Small intestine (tissue), 7 donors: ENCODE measurements at regions not wholly inside any gene's neighbourhood (a gene's known extent, or its start where the extent isn't known, plus 50 kb on each side); places are given as distances from the start of the nearest gene placed in this dataset.
"Not testable (repeated sequence)": the region's sequence is repeated elsewhere in the genome, so short reads cannot be mapped to it uniquely, and the experiment has no call there.

Experiments used
- DNase-seq, 2 donors: peaks; one replicate each; pipeline versions ENCODE4 v3.0.0 to v3.0.0-alpha.2; 2013
- FAIRE-seq: peaks from 2 replicates; lab custom pipeline; 2012; peaks lifted over from hg19 to GRCh38; lab: Jason Lieb, UNC
- H3K27ac ChIP-seq, 3 donors: one replicate each; pipeline ENCODE4 v1.5.1; 2013; ENCODE audit warnings: low read length in 2 of 3, mild to moderate bottlenecking in 2 of 3, control low read depth in 1 of 3, inconsistent platforms in 1 of 3, low read depth in 1 of 3, moderate library complexity in 1 of 3
- H3K27me3 ChIP-seq, 3 donors: one replicate each; pipeline ENCODE4 v1.6.1; 2013; ENCODE audit warnings: low read length in 3 of 3, inconsistent platforms in 1 of 3; ENCODE audit not compliant: control insufficient read depth in 3 of 3, insufficient read depth in 3 of 3
- H3K36me3 ChIP-seq, 3 donors: one replicate each; pipeline ENCODE4 v1.6.1; 2013; ENCODE audit warnings: low read length in 3 of 3, inconsistent platforms in 1 of 3, low read depth in 1 of 3, mild to moderate bottlenecking in 1 of 3, moderate library complexity in 1 of 3; ENCODE audit not compliant: control insufficient read depth in 3 of 3, insufficient read depth in 2 of 3
- H3K4me1 ChIP-seq, 3 donors: one replicate each; pipeline ENCODE4 v1.6.1; 2013; ENCODE audit warnings: low read length in 2 of 3, inconsistent platforms in 1 of 3, low read depth in 1 of 3, mild to moderate bottlenecking in 1 of 3, moderate library complexity in 1 of 3; ENCODE audit not compliant: control insufficient read depth in 3 of 3, insufficient read depth in 2 of 3
- H3K4me3 ChIP-seq, 3 donors: one replicate each; pipeline ENCODE4 v1.5.1; 2013; ENCODE audit warnings: low read length in 3 of 3, control low read depth in 1 of 3, inconsistent platforms in 1 of 3, low read depth in 1 of 3, mild to moderate bottlenecking in 1 of 3, moderate library complexity in 1 of 3
- H3K9me3 ChIP-seq, 2 donors: one replicate each; pipeline ENCODE4 v1.6.1; 2013; ENCODE audit warnings: low read depth in 1 of 2, low read length in 1 of 2; ENCODE audit not compliant: control insufficient read depth in 2 of 2, insufficient read depth in 1 of 2
- WGBS, 3 donors: extraction: QIAGEN DNeasy Blood & Tissue Kit; methylation state at CpG; one replicate each; pipeline ENCODE4 v1.1.7; 2013; 5-methylcytosine and 5-hydroxymethylcytosine counted together
- donor health status: healthy with polysubstance abuse.
- donor health status: control.
- donor health status: control.
- donor health status: Bipolar disorder and iron deficiency.
- donor health status: healthy.

DNA sequence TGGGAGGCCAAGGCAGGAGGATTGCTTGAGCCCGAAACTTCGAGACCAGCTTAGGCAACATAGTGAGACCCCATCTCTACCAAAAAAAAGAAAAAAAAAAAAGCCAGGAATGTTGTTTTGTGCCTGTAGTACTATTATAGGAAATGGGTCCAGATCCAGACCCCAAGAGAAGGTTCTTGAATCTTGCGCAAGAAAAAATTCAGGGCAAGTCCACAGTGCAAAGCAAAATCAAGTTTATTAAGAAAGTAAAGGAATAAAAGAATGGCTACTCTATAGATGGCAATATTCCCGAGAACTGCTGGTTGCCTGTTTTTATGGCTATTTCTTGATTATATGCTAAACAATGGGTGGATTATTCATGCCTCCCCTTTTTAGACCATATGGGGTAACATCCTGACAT, 51.2 kb upstream of the RDX start:
- H3K4me1 ChIP-seq: peaks cover 0 to 6% (median 0%) of the 10 kb centered on the region in 3 donors
- H3K36me3 ChIP-seq: no peaks in the 10 kb centered on the region
- H3K27ac ChIP-seq: no peak overlapping the region
- H3K4me3 ChIP-seq: no peak overlapping the region
- 96% methylated on average over 4 of the region's 4 CpGs for WGBS, 3 donors
- DNase-seq (no peak), FAIRE-seq (no peak)
- no peaks in the 10 kb centered on the region for H3K9me3 ChIP-seq
- no peaks in the 10 kb centered on the region for H3K27me3 ChIP-seq

DNA sequence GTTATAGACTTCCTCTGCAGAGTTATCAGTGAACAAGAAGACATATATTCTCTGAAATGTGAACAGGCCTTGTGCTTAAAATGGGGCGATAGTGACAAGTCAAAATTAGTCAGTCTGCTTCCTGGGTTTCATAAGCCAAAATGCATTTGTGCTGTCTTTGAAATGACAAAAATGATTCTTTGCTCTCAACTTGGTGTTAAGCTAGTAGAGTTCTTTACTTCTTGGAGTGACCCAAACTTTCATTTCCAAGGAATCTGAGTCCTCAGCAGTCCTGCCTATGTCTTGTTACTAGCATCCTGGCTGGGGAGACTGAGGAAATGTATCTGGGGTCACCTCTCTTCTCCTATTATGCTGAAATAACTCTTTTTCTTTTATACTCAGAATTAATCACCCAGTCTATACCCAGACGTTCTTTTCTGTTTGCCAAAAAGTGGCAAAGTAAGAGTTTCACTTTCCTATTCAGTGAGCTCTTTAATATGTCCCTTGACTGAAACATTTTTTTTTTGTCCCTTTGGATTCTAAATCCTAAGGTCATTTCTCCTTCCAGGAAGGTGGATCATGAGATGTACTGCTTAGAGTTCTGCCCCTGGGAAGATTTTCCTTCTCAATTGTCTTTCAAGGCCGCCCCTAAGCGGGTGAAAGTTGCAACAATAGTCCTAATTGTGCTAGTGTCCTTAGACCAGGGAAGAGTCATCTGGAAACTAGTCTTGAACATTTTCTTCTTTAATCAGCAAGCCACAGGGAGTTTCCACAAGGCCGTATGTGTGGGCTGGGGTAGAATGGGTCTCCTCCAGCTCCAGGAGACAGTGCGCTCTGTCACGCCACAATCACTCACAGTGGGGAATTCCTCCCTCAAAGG, 53.0 kb upstream of the RDX start:
- H3K36me3 ChIP-seq: no peaks in the 10 kb centered on the region
- peak overlapping the region in 1 of 3 donors; percentile 68 for H3K27ac ChIP-seq
- WGBS, 3 donors: 56 to 73% (median 67%) methylated on average over 7 of the region's 7 CpGs
- H3K27me3 ChIP-seq: no peaks in the 10 kb centered on the region
- H3K9me3 ChIP-seq: no peaks in the 10 kb centered on the region
- H3K4me3 ChIP-seq: no peak overlapping the region
- no peak for FAIRE-seq
- DNase-seq: peak in 1 of 2 donors; percentile 54
- peaks cover 0 to 6% (median 0%) of the 10 kb centered on the region in 3 donors for H3K4me1 ChIP-seq

DNA sequence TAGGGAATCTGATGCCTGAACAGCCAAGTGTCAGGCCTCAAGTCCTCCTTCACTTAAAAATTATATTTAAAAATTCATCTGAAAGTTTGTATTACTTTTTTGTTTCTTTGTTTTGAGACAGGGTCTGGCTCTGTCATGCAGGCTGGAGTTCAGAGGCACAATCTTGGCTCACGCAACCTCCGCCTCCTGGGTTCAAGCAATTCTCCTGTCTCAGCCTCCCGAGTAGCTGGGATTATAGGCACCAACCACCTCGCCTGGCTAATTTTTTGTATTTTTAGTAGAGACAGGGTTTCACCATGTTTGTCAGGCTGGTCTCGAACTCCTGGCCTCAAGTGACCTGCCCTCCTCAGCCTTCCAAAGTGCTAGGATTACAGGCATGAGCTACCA, 53.6 kb upstream of the RDX start:
- H3K36me3 ChIP-seq, DNase-seq, H3K4me3 ChIP-seq, FAIRE-seq, H3K27me3 ChIP-seq, H3K4me1 ChIP-seq, H3K9me3 ChIP-seq: not testable (repeated sequence)
- H3K27ac ChIP-seq: peak overlapping the region in 1 of 3 donors; percentile 27
- 85 to 95% (median 90%) methylated on average over 5 of the region's 5 CpGs for WGBS, 3 donors

DNA sequence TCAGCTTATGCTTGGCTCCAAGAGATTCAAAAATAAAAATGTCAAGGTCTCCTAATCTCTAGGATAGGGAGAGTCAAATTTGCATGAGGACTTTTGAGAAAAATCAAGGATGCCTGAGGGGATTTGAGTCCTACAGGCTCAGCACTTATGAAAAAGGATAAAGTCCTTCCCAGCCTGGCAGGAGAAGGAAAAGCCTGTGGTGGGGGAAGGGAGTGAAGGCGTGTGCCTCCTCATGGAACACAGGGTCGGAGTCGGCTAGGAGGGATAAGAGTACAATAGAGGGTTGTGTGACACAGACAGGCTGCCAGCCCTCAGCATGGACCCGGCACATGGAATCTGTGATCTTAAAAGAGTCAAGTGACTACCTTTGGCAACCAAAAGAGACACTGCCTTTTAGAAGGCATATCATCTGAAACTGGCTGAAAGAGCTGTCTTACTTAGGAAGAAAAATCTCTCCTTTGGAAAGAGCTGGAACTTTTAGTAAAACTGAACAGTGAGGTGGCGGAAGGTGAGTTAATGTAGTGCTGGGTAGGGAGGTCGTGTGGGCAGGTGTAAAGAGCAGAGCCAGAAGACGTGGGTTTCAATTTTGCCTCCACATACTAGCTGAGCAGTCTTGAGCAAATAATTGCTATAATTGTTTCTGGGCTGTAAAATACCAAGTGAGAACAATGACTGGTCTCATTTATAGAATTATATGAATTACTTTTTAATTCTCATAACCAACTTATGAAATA, 58.8 kb upstream of the RDX start:
- no peaks in the 10 kb centered on the region for H3K27me3 ChIP-seq
- H3K27ac ChIP-seq: peak overlapping the region in 1 of 3 donors; percentile 25
- FAIRE-seq (no peak), DNase-seq (peak in 1 of 2 donors; percentile 82)
- H3K4me3 ChIP-seq: no peak overlapping the region
- H3K4me1 ChIP-seq: peaks cover 0 to 15% (median 0%) of the 10 kb centered on the region in 3 donors
- H3K9me3 ChIP-seq: no peaks in the 10 kb centered on the region
- WGBS, 3 donors: 12 to 46% (median 31%) methylated on average over 7 of the region's 7 CpGs
- H3K36me3 ChIP-seq: no peaks in the 10 kb centered on the region

DNA sequence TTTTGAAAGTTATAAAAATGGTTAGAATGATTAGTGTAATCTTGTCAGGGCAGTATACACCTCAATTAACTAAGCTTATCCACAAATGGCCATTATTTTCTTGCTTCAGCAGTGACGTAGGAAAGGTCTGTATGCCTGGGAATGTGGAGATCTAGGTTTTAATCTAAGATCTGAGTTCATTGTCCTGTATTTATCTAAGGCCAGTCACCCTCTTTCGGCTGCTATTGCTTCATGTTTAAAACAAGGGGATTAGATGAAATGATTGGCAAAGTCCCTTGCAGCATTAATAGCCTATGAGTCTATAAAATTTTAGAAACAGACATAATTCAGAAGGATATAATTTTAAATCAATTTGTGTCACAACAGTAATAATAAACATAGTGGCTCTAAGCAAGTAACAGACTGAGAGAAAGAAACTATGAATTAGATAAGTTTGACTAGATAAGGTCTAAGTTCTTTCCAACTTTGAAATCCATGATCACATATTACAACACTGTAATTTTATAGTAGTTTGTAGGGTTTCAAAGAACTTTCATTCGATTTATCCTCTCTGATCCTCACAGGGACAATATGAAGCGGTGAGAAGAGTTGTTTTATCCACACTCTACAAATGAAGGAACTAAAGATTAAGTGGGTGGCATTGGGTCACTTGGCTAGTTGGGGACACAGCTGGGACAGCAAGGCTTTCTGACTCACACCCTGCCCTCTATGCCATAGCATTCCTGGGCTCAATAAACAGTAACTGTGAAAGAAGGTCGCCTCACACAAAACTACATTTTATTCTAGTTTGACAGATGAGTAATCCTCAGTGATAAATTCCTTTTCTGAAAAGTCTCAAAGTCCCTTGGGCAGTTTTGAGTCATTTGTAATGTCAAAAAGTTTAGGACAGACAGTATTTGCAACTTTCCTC, 60.6 kb upstream of the RDX start:
- no peak overlapping the region for H3K27ac ChIP-seq
- DNase-seq (peak in 1 of 2 donors; percentile 51), FAIRE-seq (no peak)
- WGBS, 3 donors: 52 to 64% (median 59%) methylated on average over 5 of the region's 5 CpGs
- H3K27me3 ChIP-seq: no peaks in the 10 kb centered on the region
- H3K4me1 ChIP-seq: peaks cover 0 to 15% (median 0%) of the 10 kb centered on the region in 3 donors
- no peaks in the 10 kb centered on the region for H3K36me3 ChIP-seq
- no peak overlapping the region for H3K4me3 ChIP-seq
- no peaks in the 10 kb centered on the region for H3K9me3 ChIP-seq

DNA sequence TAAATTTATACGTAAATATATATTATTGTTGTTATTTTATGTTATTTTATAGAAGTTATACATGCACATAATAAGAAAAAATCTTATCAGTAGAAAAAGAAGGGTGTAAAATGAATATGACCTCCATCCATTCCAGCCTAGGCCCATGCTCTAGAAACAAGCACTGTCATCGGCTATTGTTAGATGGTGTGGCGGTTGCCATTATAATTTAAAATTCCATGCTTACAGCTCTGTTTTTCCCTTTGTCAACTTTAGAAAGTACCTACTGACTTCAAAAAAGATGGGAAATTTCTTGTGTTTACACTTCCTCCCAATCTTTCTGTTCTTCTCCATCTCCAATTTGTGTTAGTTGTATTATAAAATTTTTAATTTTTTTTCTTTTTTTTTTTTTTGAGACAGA, 61.9 kb upstream of the RDX start:
- peaks cover 0 to 21% (median 0%) of the 10 kb centered on the region in 3 donors for H3K4me1 ChIP-seq
- H3K9me3 ChIP-seq: no peaks in the 10 kb centered on the region
- H3K4me3 ChIP-seq: no peak overlapping the region
- no peak for FAIRE-seq
- WGBS, 3 donors: 91 to 97% (median 96%) methylated on average over 3 of the region's 3 CpGs
- no peak overlapping the region for H3K27ac ChIP-seq
- DNase-seq: no peak
- no peaks in the 10 kb centered on the region for H3K27me3 ChIP-seq
- no peaks in the 10 kb centered on the region for H3K36me3 ChIP-seq

DNA sequence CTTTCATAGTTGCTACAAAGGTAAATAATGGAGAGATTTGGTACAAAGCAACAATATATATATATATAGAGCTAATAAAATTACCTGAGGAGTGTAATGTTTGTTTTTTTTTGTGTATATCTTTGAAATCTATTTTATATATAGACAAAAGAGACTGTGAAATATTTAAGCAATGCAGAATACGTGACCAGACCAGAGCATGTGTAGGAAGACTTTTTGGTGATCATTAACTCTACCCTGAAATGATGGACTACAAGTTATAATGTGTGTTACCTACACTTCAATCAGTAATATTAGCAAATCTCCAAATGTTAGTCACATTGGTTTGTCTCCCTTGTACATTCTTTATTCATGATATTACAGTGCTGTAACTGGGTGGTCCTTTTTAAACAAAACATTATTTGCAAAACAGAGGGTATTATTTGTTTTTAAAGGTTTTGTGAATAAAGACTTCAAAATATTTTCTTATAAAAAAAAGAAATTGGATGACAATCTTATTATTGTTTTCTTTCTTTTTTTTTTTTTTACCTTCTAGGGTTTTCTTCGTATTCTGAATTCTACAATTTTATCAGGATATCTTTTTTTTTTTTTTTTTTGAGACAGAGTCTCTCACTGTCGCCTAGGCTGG, 64.5 kb upstream of the RDX start:
- not testable (repeated sequence) for H3K9me3 ChIP-seq, H3K27ac ChIP-seq, H3K36me3 ChIP-seq, H3K4me3 ChIP-seq, H3K27me3 ChIP-seq, DNase-seq
- 62 to 89% (median 86%) methylated on average over 3 of the region's 3 CpGs for WGBS, 3 donors
- FAIRE-seq: peak; percentile 49
- peaks cover 0 to 10% (median 0%) of the 10 kb centered on the region in 3 donors for H3K4me1 ChIP-seq
